Stimulated activated CD4-positive, alpha-beta T cell treated with anti-CD3 and anti-CD28 coated beads, Interleukin-15, amount 100 ng/mL, for 24 hours (primary cell): ENCODE measurements at regions not wholly inside any gene's neighbourhood (a gene's known extent, or its start where the extent isn't known, plus 50 kb on each side); places are given as distances from the start of the nearest gene placed in this dataset.
"Not testable (repeated sequence)": the region's sequence is repeated elsewhere in the genome, so short reads cannot be mapped to it uniquely, and the experiment has no call there.

Experiments used
- DNase-seq: peaks from one replicate; pipeline ENCODE4 v3.0.0-alpha.2; 2020

GRCh38 chr9:34907044-34907443 is 51.0 kb upstream of the PHF24 start:
- no peak for DNase-seq

GRCh38 chr9:34899535-34900158 is 58.4 kb upstream of the PHF24 start:
- DNase-seq = peak; percentile 84

- no peak for DNase-seq
These were observed 59.2 kb upstream of the PHF24 start for GRCh38 chr9:34898846-34899245.

GRCh38 chr9:34896112-34896511 is 62.0 kb upstream of the PHF24 start:
- no peak for DNase-seq

GRCh38 chr9:34892886-34893285 is 65.2 kb upstream of the PHF24 start:
- DNase-seq = no peak

GRCh38 chr9:34891386-34891785 is 66.7 kb upstream of the PHF24 start:
- DNase-seq = no peak

- no peak for DNase-seq
These were observed 70.2 kb upstream of the PHF24 start for GRCh38 chr9:34887841-34888240.

- DNase-seq = peak; percentile 54
These were observed 73.3 kb upstream of the PHF24 start for GRCh38 chr9:34884747-34885189.

GRCh38 chr9:34876096-34876495 is 82.0 kb upstream of the PHF24 start:
- no peak for DNase-seq

- no peak for DNase-seq
These were observed 88.7 kb upstream of the PHF24 start for GRCh38 chr9:34869390-34869789.

- no peak for DNase-seq
These were observed 91.5 kb upstream of the PHF24 start for GRCh38 chr9:34866614-34867013.

- no peak for DNase-seq
These were observed 94.7 kb upstream of the PHF24 start for GRCh38 chr9:34863426-34863825.

GRCh38 chr9:34862836-34863235 is 95.2 kb upstream of the PHF24 start:
- no peak for DNase-seq

- DNase-seq = no peak
These were observed 96.0 kb upstream of the PHF24 start for GRCh38 chr9:34862043-34862442.

- not testable (repeated sequence) for DNase-seq
These were observed 103.1 kb upstream of the PHF24 start for GRCh38 chr9:34855016-34855415.

- DNase-seq = no peak
These were observed 120.1 kb upstream of the CCL21 start for GRCh38 chr9:34830068-34830467.

GRCh38 chr9:34826999-34827538 is 117.1 kb upstream of the CCL21 start:
- no peak for DNase-seq

- no peak for DNase-seq
These were observed 115.8 kb upstream of the CCL21 start for GRCh38 chr9:34825775-34826174.

- no peak for DNase-seq
These were observed 113.8 kb upstream of the CCL21 start for GRCh38 chr9:34823778-34824177.

- no peak for DNase-seq
These were observed 100.2 kb upstream of the CCL21 start for GRCh38 chr9:34810187-34810524.

- DNase-seq = peak; percentile 6
These were observed 99.7 kb upstream of the CCL21 start for GRCh38 chr9:34809504-34810186.

GRCh38 chr9:34802916-34803315 is 93.0 kb upstream of the CCL21 start:
- no peak for DNase-seq

- no peak for DNase-seq
These were observed 87.4 kb upstream of the CCL21 start for GRCh38 chr9:34797367-34797766.

GRCh38 chr9:34796924-34797323 is 87.0 kb upstream of the CCL21 start:
- DNase-seq = no peak

GRCh38 chr9:34793428-34793827 is 83.5 kb upstream of the CCL21 start:
- DNase-seq = no peak
